Activated CD8-positive, alpha-beta memory T cell treated with anti-CD3 and anti-CD28 coated beads for 48 hours (primary cell): ENCODE measurements at regions not wholly inside any gene's neighbourhood (a gene's known extent, or its start where the extent isn't known, plus 50 kb on each side); places are given as distances from the start of the nearest gene placed in this dataset.
"Not testable (repeated sequence)": the region's sequence is repeated elsewhere in the genome, so short reads cannot be mapped to it uniquely, and the experiment has no call there.

Experiments
- DNase-seq, 3 experiments: peaks; one replicate each; pipeline ENCODE4 v3.0.0-alpha.2; 2020; ENCODE audit warnings: low read depth in 2 of 3, low spot score in 2 of 3

DNA sequence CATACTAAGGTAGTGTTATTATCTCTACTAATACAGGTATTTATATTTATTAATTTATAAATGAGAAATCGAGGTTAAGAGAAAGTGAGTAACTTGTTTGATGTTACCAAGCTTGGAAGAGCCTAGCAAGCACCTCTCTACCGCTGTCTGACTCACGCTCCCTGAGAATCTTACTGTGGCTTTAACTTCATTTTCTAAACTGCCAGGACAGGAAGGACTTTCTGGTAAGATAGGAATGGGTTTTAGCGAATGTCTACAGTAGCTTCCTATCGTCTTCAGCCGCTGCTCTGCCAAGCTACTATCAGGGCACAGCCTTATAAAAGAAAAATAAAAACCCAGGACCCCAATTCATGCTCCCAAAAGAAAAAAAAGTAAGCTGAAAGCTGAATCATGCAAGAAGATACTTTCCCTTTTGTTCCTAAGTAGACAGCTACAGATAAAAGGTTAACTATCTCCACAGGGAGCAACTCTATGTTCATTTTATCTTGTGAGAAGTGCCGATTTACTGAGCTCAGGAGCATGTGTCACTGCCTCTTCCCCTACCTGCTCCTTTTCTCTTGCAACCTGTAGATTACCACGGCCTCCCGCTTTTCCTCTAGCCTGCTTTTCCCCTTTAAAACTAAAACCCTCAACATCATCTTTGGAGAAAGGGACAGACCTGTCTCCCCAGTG lies 60.2 kb downstream of the THNSL1 start:
- no peak for DNase-seq

DNA sequence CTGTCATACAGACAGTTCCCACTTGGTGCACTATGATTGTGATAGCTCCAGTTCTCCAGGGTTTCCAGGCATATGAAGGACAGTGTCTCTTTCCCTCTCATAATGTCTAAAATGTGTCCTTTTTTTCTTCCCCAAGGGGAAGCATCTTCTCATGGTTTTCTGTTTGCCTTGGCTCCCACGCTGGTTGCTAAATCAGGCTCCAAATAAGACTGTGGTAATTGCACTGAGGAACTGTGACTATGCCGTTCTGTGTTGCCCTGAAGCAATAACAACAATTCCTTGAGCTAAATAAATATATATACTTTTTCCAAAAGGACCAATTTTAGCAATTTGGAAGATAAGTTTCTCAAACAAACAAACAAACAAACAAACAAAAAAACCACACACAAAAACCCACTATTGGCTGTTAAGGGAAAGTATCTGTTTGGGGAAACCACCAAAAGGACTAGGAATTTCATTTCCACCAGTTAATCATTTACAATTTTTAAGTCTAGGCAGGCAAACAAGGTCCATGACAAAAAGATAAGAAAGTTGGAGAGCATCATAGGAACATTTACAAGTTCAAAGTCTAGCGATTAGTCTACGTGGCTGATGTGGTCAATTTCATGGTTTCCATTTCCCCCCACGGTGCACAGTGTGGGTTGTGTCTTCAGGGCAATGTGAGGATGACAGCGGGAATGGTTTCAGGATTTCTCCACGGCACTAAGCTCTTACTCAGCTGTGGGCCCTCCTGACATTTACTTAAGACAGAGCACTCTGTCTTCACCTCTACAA lies 62.4 kb downstream of the THNSL1 start:
- no peak for DNase-seq

DNA sequence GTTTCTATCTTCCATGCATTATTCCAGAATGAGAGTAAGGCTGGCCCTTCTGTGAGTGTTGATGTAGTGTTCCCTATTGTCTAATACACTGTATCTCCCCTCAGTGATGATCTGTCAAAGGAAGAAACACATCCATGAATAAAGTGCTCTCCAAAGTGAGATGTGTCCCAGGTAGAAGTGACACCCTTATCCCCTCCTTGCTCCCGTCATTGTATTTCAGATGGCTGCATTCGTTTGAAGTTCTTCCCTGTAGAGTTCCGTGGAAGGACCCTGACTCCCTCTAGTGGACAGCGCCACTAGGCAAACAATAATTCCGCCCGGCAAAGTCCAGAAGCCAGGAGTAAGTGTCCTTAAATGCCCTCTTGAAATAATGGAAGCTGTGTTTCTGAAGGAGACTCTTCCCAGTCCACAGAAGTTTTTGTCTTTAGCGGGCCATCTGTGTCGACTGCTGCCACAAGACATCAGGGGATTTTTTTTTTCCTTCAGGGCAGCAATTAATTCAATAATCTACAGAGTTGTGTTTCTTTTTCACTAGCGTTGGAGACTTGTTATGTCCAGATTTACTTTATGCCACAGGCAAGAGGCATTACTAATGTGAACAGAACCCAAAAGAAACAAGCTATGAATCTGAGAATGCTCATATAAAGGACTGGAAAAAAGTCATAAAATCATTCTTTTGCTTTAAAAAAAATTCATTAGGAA lies 64.6 kb downstream of the THNSL1 start:
- DNase-seq = peak in 2 of 3 experiments; percentile 21 to 36

DNA sequence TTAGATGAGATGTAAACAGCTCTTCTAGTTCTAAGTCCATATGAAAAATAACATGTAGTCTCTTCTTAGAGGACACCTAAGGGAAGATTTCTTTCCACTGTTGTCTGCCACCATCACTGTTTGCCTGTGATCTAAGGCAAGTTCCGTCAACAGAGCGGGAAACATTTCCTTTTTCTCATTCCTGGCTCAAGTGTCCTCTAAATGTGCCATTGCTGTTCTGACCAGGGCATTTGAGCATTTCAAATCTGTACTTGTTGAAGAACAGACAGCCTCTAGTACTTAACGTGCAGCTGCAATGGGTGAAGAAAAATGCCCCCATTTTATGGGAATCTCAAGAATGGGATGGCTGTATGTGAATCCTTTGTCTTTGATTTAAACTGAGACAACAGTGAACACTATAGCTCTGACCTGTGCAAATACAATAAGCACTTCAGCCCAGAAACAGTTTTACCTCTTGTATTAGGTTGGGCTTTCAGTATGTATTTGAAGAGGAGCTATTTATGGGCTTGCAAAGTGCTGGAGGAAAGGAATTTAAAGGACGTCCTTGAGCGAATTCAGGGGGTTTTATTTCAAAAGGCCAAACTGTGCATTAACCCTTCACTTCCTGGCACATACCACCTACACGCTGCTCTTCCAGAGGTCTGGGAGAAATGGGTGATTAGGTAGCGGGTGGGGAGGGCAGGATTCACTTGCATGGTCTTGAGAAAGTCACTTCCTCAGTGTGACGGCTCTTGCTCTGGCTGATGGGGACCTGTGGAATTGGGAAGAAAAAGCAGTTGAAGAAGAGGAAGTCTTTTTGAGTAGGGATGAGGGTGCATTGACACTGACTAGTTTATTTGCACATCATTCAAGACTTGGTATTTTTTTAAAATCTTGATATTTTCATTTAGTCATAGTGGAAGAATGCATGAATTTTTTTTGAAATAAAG lies 66.1 kb downstream of the THNSL1 start:
- no peak for DNase-seq

DNA sequence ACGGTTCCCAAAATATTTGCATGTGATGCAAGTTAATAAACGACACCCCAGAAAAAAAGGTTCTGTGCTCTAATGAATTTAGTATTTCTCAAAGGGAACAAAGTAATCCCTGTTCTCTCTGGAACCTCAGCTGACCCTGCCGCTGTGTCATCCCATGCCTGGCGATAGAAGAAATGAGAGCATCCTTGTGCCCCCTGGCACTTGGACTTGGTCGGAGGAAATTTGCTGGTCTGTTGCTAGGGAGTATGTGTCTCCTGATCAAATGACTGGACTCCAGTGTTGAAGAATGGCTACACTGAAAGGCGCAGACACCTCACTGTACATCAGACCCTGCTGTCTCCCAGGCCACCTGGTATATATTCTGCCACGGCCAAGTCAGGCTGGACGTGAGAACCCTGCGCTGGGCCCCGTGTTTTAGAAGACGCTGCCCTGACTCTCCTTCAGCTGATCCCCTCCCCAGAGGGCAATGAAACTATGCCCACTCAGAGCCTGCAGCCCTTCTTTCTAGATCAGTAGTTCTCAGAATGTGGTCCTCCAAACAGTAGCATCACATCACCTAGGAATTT lies 67.2 kb downstream of the THNSL1 start:
- DNase-seq = no peak

DNA sequence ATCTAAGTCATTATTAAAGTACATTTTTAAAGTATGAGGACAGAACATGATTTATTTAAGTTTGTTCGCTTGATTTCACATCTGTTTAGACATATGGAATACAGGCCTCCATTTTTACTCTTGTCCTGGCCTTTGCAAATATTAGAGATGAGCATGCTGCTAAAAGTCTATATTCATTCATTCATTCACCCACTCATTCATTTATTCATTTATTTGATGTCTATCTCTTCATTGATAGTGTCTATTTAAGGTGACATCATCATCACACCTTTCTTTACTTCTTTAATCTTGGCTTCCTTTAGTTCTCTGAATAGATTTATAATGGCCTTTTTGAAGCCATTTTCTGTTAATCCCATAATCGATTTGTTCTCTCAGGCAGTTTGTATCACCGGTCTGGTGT lies 68.0 kb downstream of the THNSL1 start:
- DNase-seq = no peak

DNA sequence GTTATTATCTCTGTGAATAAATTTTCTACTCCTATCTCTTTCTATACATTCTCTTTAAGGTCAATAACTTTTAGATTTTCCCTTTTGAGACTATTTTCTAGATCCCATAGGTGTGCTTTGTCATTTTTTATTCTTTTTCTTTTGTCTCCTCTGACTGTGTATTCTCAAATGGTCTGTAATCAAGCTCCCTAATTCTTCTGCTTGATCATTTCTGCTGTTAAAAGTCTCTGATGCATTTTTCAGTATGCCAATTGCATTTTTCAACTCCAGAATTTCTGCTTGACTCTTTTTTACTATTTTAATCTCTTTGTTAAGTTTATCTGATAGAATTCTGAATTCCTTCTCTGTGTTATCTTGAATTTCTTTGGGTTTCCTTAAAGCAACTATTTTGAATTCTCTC lies 78.2 kb downstream of the THNSL1 start:
- no peak for DNase-seq

DNA sequence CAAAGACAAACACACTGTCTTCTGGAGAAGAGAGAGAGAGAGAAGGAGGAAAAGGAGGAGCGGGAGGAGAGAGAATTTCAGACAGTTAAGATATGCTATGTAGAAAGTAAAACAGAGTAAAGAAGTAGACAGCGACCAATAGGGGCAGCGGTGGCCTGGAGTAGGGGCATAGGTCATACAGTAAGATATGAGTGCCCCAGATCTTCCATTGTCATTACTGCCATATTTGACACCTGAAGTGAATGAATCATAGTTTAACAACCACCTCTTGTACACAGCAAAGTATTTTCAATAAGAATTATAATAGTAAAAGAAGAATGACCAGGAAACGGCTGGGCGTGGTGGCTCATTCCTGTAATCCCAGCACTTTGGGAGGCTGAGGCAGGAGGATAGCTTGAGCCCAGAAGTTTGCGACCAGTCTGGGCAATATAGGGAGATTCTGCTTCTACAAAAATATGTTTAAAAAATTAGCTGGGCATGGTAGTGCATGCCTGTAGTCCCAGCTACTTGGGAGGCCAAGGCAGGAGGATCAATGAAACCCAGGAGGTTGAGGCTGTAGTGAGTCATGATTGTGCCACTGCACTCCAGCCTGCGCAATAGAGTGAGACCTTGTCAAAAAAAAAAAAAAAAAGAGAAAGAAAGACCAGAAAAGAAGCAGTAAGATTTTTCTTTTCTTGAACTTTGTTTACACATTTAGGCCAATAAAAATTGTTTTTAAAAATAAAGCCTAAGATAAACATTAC lies 77.0 kb upstream of the GPR158 start:
- no peak for DNase-seq

DNA sequence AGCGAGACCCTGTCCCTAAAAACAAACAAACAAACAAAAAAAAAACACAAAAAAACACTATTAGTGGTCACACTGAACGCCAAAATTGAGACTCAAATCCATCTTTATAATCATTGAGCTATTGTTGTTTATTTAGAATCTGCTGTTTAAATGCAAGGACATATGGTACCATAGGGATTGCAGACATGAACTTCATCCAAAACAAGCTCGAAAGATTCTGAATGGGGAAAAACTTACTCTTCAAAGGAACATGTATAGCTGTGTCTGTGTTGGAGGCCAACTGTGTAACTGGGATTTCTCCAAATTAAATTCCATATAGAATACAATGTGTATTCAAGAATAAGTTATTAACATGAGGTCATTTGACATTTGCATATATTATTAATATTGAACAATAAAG lies 74.7 kb upstream of the GPR158 start:
- no peak for DNase-seq

DNA sequence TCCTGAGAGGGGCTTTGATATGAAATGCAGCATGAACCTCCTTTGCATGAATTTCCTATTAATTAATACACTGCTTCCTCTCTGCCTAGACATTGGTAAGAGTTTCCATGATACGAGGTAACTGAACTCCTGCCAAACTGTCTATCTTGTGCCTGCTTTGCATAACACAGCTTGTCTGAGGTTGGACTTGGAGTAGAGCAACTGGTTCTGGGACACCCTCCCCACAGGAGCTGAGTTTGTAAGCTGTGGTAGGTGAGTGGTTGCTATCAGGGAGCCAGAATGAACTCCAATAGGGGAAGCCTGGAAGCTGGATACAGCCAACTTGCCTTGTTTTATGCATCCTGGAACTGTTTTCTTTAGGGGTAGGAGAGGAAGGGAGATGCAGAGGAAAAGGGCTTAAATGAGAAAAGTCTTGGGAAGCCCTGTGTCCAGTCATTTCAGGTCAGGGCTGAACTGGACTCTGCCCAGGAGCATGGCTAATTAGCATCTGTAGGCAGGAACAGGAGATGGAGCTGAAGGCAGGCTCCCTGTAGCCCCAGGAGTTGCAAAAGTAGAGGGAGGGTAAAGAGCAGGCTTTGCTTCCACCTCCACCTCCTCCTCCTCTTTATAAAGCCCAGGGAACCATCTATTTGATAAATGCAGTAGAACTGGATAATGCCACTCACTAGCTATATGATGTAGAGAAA lies 73.2 kb upstream of the GPR158 start:
- no peak for DNase-seq

DNA sequence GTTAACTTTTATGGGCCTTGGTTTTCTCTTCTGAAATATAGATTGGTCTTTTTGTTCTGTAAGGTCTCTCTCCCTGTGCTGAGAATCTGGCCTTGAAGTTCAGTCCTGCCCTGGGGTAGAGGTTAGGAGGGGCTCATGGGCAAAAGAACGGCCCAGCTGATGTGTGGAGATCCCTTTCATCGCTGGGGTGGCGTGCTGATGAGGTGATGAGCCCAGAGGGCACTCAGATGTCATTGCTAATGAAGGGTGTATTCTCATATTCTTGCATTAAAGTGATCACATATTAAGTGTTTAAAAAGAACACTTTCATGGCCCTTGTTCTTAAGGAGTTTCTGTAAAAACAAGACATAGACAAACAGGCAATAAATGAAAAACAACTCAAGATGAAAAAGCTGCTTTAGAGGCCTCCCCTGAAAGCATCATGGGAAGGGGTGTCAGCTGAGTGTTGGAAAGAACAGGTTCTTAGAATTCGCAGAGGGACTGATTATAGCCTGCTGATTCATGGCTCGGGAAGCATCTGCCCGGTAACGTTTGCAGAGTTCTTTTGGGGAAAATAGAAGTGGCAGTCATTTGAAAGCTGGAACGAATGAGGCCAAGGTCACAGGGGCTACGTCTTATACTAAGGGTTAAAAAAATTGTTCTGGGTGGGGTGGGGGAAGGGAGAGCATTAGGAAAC lies 72.5 kb upstream of the GPR158 start:
- DNase-seq = no peak

DNA sequence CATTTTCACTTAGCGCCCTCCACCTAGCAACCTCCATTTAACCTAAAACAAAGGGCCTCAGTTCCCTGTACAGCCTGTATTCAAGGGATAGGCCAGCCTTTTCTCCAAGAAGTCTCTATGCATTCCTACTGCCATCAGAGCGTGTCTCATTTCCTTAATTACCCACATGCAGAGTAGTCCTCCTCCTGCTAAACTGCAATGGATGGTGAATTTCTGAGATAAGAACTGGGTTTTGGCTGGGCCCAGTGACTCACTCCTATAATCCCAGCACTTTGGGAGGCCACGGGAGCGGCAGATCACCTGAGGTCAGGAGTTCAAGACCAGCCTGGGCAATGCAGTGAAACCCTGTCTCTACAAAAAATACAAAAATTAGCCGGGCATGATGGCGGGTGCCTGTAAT lies 71.1 kb upstream of the GPR158 start:
- DNase-seq = no peak

DNA sequence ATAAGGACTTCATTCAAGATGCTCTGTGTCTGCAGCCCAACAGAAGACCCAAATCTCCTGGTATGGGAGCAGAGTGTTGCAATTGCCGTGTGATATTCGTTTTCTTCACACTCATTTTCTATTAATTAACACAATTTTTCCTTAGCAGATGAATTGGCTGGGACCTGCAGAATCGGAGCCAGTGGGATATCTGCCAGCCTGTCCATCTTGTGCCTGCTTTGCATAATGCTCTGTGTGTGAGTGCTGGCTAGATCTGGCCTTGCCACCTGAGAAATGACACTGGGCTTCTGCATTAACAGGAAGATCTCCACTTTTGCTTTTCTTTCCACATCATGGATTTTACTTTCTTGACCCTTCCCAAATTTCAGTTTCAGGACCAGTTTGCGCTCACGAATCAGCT lies 70.4 kb upstream of the GPR158 start:
- DNase-seq = no peak

DNA sequence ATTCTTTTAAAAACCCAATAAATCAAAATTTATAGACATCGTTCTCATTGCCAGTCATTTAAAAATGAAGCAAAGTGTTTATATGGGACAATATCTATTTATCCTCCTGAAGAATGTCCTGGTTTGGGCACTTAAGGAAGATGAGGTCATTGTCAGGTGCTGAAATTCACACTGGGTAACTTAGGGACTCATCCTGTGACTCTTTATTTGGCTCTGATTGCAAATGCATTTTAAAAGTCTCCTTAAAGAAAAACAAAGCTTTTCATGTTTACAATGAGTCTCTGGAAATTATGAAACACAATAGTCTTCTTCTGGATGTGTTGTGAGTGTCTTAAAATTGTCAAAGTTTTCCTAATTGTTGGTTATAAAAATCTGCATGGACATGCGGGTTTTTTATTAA lies 69.5 kb upstream of the GPR158 start:
- no peak for DNase-seq

DNA sequence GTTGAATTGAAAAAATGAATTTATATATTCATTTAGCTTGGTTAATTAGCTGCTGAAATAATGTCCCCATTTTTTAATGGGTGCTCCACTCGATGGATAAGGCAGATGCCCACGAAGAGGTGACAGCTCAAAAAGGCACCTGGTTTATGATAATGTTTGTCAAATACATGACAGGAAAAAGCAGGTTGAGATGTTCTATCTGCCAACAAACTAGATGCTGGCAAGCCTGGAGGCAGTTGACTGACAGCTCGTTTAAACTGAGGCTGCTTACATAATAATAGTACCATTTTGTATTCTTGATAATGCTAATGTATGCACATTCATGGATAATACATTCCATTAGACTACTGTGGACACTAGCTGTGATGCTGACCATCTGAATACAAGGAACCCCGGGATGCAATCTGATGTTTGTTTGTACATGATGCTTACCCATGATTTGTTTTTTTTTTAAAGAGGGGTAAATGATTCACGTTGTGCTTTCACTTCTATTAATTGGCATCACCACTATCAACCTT lies 69.0 kb upstream of the GPR158 start:
- no peak for DNase-seq

DNA sequence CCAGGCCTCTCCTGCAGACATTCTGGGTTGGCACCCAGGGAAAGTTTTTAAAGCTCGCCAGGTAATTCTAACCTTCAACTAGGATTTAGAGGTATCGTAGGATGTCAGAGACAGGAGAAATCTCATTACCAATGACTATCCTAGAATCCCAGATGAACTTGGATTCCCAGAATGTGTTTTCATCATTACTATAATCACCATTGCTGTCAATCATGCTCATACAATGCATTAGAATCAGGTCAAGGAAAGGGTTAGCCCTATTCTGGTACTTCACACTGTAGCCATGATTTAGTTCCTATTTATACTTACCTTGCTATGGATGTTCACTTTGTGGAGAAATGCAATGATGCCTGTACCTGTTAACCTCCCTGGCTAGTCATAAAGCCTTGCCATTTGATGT lies 67.0 kb upstream of the GPR158 start:
- DNase-seq = no peak

DNA sequence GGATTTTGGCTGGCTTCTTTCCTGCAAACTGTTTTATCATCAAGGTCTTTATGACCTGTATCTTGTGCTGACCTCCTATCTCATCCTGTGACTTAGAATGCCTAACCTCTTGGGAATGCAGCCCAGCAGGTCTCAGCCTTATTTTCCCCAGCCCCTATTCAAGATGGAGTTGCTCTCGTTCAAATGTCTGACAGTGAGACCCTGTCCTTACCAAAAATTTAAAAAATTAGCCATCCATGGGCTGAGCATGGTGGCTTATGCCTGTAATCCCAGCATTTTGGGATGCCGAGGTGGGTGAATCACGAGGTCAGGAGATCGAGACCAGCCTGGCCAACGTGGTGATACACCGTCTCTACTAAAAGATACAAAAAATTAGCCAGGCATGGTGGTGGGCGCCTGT lies 64.9 kb upstream of the GPR158 start:
- DNase-seq = not testable (repeated sequence)

DNA sequence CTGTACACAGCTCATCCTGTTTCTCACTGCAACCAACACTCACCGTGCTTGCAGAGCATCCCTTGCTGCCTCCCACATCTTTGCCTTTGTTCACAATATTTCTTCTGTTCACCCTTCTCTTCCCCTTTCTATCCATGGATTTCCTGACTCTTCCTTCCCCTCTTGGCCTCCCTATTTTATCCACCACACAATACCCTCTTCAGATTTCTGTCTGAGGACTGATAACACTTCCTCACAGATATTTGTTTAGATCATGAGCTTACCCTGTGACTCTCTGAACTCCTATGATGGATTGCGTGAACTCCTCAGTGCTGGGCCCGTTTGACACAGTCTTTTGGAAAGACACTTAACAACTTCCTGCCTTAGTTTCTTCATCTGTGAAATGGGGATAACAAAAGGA lies 62.8 kb upstream of the GPR158 start:
- DNase-seq = no peak
